ENCODE measurements at regions not wholly inside any gene's neighbourhood (a gene's known extent, or its start where the extent isn't known, plus 50 kb on each side); places are given as distances from the start of the nearest gene placed in this dataset.

DNA sequence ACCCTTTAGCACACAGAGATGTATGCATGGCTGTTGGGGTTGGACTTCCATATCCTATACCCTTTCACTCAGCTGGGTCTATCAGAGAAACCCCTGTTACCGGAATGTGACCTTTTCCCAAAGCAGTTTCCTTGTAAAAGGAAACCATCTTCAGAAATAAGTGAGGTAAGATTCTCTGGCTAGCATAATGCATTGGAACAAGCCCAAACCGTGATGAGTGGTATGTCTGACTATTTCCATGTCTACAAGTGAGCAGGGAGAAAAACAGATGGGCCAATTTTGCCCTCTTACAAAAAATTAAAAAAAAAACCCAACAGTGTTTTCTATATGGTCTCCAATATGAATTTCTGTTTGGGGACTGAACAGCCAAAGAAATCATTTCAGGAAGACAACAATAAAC, 283.9 kb downstream of the SMARCA1 start:
- no peak for ATAC-seq (ENCODE audit: low read depth in 2 of 2)
- H3K4me1 Mint-ChIP-seq = no peaks in the 10 kb centered on the region
- DNase-seq = no peak
- no peaks in the 10 kb centered on the region for H3K36me3 Mint-ChIP-seq
- no peak overlapping the region for H3K4me3 Mint-ChIP-seq
- no peak overlapping the region for H3K27ac Mint-ChIP-seq
- H3K27me3 Mint-ChIP-seq = peaks cover 0 to 3% (median 0%) of the 10 kb centered on the region in 3 donors
- peaks cover 0 to 6% (median 0%) of the 10 kb centered on the region in 7 donors for H3K9me3 Mint-ChIP-seq

DNA sequence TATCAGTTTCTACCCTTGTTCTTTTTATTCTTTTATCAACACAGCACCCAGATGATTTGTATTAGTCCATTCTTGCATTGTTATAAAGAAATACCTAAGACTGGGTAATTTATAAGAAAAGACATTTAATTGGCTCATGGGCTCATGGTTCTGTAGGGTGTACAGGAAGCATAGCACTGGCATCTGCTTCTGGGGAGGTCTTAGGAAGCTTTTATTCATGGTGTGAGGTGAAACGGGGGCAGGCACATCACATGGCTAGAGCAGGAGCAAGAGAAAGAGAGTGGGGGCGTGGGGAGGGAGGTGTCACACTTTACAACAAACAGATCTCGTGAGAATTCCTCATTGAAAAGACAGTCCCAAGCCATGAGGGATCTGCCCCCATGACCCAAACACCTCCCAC, 285.3 kb downstream of the SMARCA1 start:
- DNase-seq = no peak
- peaks cover 0 to 3% (median 0%) of the 10 kb centered on the region in 3 donors for H3K27me3 Mint-ChIP-seq

DNA sequence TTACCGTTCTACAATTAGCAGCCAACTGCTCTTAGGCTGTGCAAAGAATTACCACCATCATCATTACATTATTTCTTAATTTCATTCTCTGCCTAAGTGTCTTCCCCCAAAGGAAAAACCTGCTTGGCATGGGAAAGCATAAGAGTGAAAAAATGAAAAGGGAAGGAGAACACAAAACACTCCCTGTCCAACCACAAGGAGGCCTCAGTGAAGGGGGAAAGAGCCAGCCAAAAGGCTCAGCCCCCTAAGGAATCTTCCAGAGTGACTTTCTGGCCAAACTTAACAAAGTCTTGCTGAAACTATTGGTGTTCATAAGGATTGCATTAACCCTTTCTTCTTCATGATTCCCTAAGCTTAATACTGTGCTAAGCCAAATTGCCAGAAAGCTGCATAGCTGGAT, 287.4 kb downstream of the SMARCA1 start:
- Mint-ChIP-seq H3K27me3 (peaks cover 0 to 3% (median 0%) of the 10 kb centered on the region in 3 donors), H3K27ac (no peak overlapping the region), H3K9me3 (peaks cover 0 to 4% (median 0%) of the 10 kb centered on the region in 7 donors), H3K36me3 (no peaks in the 10 kb centered on the region), H3K4me1 (no peaks in the 10 kb centered on the region), H3K4me3 (peak overlapping the region in 1 of 8 donors; percentile 2)
- no peak for ATAC-seq (ENCODE audit: low read depth in 2 of 2)
- no peak for DNase-seq

More for the DNA sequence above, 285.3 kb downstream of the SMARCA1 start:
- no peak for ATAC-seq (ENCODE audit: low read depth in 2 of 2)
- H3K9me3 Mint-ChIP-seq = peaks cover 0 to 4% (median 0%) of the 10 kb centered on the region in 7 donors
- no peak overlapping the region for H3K27ac Mint-ChIP-seq
- H3K36me3 Mint-ChIP-seq = no peaks in the 10 kb centered on the region
- H3K4me3 Mint-ChIP-seq = no peak overlapping the region
- H3K4me1 Mint-ChIP-seq = no peaks in the 10 kb centered on the region

DNA sequence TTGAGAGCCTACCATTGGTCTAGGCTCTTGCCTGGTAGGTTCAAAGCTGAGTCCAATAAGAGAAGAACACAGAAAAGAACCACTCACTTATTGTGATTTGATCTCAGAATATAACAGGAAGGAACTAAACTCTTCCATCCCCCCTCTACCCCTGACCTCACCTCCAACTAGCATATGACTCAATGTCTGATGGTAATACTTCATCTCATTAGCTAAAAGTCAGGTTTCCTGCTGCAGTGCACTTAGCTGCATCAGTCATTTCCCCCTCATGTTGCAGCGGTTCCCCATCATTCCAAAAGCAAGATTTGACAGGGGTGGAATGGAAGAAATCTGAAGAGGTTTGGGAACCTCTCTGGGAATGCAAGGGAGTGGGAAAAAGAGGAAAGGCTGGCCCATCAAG, 289.5 kb downstream of the SMARCA1 start:
- Mint-ChIP-seq H3K36me3 (no peaks in the 10 kb centered on the region), H3K27me3 (peaks cover 0 to 3% (median 0%) of the 10 kb centered on the region in 3 donors), H3K4me3 (no peak overlapping the region), H3K27ac (no peak overlapping the region), H3K4me1 (no peaks in the 10 kb centered on the region), H3K9me3 (peaks cover 0 to 7% (median 0%) of the 10 kb centered on the region in 7 donors)
- no peak for DNase-seq
- ATAC-seq (ENCODE audit: low read depth in 2 of 2) = no peak

DNA sequence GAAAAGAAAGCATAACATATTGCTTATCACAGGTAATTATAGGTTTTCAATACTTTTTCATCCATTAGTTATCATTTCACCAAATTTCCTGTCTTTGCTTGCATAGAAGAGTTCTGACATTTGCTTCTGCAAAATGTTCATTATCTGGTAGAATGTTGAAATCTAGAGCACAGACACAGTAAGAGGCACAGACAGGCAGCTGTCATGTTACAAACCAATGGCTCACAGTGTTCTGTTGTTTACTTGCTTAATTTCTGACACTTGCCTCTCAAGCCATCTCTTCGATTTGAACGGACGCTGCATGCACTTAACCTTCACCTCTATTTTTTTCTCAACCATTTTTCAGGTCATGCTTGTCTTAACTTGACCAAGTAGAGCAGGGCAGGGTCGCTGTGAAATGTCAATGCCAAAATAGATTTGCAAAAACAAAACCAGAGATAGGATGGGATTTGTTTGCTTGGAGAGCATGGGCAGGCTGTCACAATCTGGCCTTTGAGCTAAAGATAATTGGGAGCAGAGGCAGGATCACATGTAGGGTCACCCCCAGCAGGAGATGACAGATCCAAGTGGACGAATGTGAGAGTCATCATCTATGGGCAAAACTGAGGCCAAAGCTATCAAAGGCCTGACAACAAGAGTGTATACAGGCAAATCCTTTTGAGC, 292.3 kb downstream of the SMARCA1 start:
- Mint-ChIP-seq H3K4me3 (no peak overlapping the region), H3K36me3 (no peaks in the 10 kb centered on the region), H3K27ac (no peak overlapping the region), H3K27me3 (no peaks in the 10 kb centered on the region), H3K9me3 (peaks cover 0 to 6% (median 0%) of the 10 kb centered on the region in 7 donors), H3K4me1 (no peaks in the 10 kb centered on the region)
- DNase-seq = no peak
- ATAC-seq (ENCODE audit: low read depth in 2 of 2) = no peak

DNA sequence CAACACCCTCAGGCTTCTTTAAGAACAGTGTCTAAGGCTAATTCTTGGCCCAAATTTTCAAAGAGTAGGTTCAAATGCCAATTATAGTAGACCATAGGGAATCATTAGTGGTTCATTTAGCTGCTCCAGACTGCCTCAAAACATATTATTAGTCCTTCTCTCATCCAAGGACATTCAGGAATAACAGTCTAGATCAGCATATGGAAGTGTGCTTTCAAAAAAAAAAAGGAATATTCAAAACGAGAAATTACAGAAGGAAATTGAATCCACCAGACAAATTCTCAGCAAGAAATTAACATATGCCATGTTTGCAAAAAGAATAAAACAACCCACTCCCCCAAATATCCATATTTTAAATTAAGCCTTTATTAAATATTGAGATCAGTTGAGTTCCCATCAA, 293.1 kb downstream of the SMARCA1 start:
- no peaks in the 10 kb centered on the region for H3K36me3 Mint-ChIP-seq
- ATAC-seq (ENCODE audit: low read depth in 2 of 2) (no peak), DNase-seq (no peak)
- no peak overlapping the region for H3K27ac Mint-ChIP-seq
- H3K9me3 Mint-ChIP-seq = peaks cover 0 to 6% (median 0%) of the 10 kb centered on the region in 7 donors
- H3K4me1 Mint-ChIP-seq = no peaks in the 10 kb centered on the region
- H3K27me3 Mint-ChIP-seq = no peaks in the 10 kb centered on the region
- H3K4me3 Mint-ChIP-seq = no peak overlapping the region

DNA sequence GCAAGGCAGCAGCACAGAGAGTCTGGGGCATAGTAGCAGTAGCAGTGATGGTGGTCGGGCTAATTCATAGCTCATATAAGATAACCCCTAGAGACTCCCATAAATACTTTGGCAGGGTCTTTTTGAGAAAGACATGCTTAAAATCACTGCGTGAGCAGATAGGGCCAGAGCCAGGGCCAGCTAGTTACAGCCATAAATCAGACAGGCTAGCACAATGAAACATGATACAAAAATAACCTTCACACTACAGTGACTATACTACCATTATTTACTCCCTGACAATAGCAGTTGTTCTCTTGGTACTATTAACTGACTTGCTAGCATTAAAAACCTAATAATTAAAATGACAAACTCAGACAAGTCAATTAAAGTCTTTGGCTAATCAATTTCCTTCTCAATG, 295.9 kb downstream of the SMARCA1 start:
- Mint-ChIP-seq H3K27me3 (no peaks in the 10 kb centered on the region), H3K36me3 (no peaks in the 10 kb centered on the region), H3K4me1 (no peaks in the 10 kb centered on the region), H3K27ac (no peak overlapping the region), H3K9me3 (peaks cover 0 to 6% (median 0%) of the 10 kb centered on the region in 7 donors), H3K4me3 (no peak overlapping the region)
- DNase-seq (no peak), ATAC-seq (ENCODE audit: low read depth in 2 of 2) (no peak)

DNA sequence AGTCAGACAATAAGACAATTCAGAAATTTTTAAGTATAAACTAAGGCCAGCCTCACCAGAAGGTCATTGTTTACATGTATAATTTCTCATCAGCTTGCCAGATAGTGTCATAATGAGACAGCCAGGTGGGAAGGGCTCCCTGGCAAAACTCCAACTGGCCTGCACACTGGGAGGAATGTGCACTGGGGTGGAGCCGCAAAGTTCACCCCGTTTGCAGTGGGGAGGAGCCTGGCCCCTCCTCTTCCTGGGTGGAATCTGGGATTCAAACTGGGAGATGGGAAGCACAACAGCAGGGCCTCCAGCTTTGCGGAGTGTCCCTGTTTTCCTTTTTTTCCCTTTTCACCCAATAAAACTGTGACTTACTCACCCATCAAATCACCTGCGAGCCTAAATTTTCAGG, 329.9 kb downstream of the SMARCA1 start:
- no peaks in the 10 kb centered on the region for H3K36me3 Mint-ChIP-seq
- ATAC-seq (ENCODE audit: low read depth in 2 of 2) (no peak), DNase-seq (no peak)
- no peak overlapping the region for H3K27ac Mint-ChIP-seq
- no peaks in the 10 kb centered on the region for H3K4me1 Mint-ChIP-seq
- peaks cover 0 to 4% (median 0%) of the 10 kb centered on the region in 7 donors for H3K9me3 Mint-ChIP-seq
- no peak overlapping the region for H3K4me3 Mint-ChIP-seq
- H3K27me3 Mint-ChIP-seq = peaks cover 0 to 16% (median 0%) of the 10 kb centered on the region in 3 donors

DNA sequence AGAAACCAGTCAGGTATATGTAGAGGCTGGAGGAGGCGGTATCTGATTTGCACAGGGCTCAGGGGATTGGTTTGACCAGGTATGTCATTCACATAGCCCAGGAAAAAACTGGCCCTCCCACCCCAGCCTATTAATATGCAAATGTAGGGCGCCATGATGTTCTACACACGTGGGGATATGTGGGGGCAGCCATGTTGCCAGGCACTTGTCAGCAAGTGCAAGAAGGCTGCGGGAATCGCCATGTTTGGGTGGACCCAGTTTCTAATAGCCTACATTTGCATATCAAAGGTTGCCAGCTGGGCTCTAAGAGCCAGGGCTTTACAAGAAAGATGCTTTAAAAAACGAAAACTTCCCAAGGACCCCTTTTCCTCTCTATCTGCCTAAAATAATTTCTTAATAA, 335.1 kb downstream of the SMARCA1 start:
- Mint-ChIP-seq H3K27me3 (peaks cover 0 to 6% (median 0%) of the 10 kb centered on the region in 3 donors), H3K4me1 (no peaks in the 10 kb centered on the region), H3K4me3 (no peak overlapping the region), H3K9me3 (peaks cover 0 to 4% (median 0%) of the 10 kb centered on the region in 7 donors), H3K36me3 (no peaks in the 10 kb centered on the region), H3K27ac (no peak overlapping the region)
- no peak for ATAC-seq (ENCODE audit: low read depth in 2 of 2)
- no peak for DNase-seq

DNA sequence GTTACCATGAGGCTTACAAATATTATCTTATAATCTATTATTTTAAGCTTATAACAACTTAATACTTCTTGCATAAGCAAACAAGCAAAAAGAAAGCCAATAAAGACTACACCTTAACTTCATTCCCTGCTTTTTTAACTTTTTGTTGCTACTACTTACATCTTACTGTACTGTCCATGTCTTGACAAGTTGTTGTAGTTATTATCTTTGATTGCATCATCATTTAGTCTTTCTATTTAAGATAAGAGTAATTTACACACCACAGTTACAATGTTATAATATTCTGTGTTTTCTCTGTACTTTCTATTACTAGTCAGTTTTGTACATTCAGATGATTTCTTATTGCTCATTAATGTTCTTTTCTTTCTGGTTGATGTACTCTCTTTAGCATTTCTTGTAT, 346.6 kb downstream of the SMARCA1 start:
- no peak for ATAC-seq (ENCODE audit: low read depth in 2 of 2)
- Mint-ChIP-seq H3K27ac (no peak overlapping the region), H3K36me3 (no peaks in the 10 kb centered on the region), H3K4me1 (no peaks in the 10 kb centered on the region), H3K4me3 (no peak overlapping the region), H3K9me3 (peaks cover 0 to 13% (median 2%) of the 10 kb centered on the region in 7 donors), H3K27me3 (no peaks in the 10 kb centered on the region)
- DNase-seq = no peak

DNA sequence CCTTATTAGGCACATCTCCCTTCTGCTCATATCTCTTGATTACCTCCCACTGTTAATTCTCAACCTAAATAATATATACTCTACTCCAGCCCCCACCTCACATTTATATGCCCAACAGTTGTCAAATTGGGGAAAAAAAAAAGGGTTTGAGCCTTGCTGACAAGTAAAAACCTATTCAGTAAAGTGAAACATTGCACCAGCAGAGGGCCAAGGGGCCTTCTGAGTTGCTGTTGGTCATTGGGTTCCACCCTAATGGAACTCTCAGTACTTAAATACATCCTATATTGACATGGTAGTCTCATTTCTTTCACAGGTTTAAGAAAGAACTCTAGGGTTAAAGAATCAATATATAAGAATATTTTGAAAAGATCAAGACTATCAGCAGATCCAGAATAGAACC, 362.2 kb downstream of the SMARCA1 start:
- H3K4me3 Mint-ChIP-seq = no peak overlapping the region
- H3K9me3 Mint-ChIP-seq = peaks cover 2 to 16% (median 4%) of the 10 kb centered on the region in 7 donors
- DNase-seq = no peak
- no peak overlapping the region for H3K27ac Mint-ChIP-seq
- H3K36me3 Mint-ChIP-seq = no peaks in the 10 kb centered on the region
- no peaks in the 10 kb centered on the region for H3K4me1 Mint-ChIP-seq
- no peak for ATAC-seq (ENCODE audit: low read depth in 2 of 2)
- H3K27me3 Mint-ChIP-seq = no peaks in the 10 kb centered on the region

DNA sequence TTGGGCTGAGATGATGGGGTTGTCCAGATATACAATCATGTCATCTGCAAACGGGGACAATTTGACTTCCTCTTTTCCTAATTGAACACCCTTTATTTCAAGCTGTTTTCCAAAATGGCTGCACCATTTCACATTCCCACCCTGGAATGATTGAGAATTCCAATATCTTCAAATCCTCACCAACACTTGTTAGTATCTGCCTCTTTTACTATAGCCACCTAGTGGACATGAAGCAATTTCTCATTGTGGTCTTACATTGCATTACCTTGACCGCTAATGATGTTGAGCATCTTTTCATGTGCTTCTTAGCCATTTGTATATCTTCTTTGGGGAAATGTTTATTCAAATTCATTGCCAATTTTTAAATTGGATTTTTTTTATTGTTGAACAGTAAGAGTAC, 364.8 kb downstream of the SMARCA1 start:
- H3K4me1 Mint-ChIP-seq = no peaks in the 10 kb centered on the region
- no peaks in the 10 kb centered on the region for H3K36me3 Mint-ChIP-seq
- H3K4me3 Mint-ChIP-seq = no peak overlapping the region
- ATAC-seq (ENCODE audit: low read depth in 2 of 2) (no peak), DNase-seq (no peak)
- peaks cover 2 to 16% (median 3%) of the 10 kb centered on the region in 7 donors for H3K9me3 Mint-ChIP-seq
- H3K27ac Mint-ChIP-seq = no peak overlapping the region
- H3K27me3 Mint-ChIP-seq = no peaks in the 10 kb centered on the region

DNA sequence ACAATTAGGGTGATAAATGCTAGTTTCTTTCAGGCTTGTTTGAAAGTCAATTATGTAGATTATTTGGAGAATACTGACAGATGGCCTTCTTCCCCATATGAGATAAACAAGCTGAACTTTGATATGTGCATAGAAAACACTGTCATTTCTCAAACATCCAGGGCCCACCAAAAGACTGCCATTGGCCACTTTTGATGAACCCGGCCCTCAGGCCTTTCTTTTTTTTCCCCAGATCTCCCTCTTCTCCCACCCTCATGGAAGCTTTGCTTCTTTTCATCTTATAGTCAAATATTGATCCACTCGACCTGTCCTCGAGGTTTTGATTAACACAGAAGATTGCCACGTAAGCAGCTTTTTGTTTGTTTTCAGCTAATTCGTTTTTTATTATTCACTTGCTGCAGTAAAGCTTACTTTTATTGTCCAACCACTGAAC, 377.4 kb downstream of the SMARCA1 start:
- peaks cover 0 to 4% (median 0%) of the 10 kb centered on the region in 7 donors for H3K9me3 Mint-ChIP-seq
- H3K36me3 Mint-ChIP-seq = no peaks in the 10 kb centered on the region
- H3K27ac Mint-ChIP-seq = no peak overlapping the region
- no peak for DNase-seq
- H3K4me1 Mint-ChIP-seq = no peaks in the 10 kb centered on the region
- H3K27me3 Mint-ChIP-seq = no peaks in the 10 kb centered on the region
- no peak overlapping the region for H3K4me3 Mint-ChIP-seq
- ATAC-seq (ENCODE audit: low read depth in 2 of 2) = no peak

DNA sequence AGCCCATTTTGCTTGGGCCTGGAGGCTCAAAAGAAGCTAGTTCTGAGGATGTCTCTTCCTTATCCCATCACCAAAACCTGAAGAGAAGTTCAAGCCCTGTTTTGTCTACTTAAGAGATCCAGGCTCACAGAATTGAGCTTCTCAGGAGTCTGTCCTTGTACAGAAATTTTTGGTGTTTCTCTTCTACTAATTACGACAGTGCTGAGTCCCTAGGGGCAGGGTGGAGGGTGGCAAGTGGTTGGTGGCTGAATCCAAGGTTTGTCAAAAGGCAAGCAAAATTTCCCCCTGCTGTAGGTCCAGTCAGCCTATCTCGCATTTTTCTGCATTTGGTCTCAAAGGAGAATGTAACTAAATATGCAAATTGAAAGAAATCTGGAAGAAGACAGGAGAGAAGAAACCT, 377.9 kb downstream of the SMARCA1 start:
- H3K27me3 Mint-ChIP-seq = no peaks in the 10 kb centered on the region
- H3K27ac Mint-ChIP-seq = no peak overlapping the region
- no peaks in the 10 kb centered on the region for H3K4me1 Mint-ChIP-seq
- H3K4me3 Mint-ChIP-seq = no peak overlapping the region
- H3K36me3 Mint-ChIP-seq = no peaks in the 10 kb centered on the region
- peaks cover 0 to 4% (median 0%) of the 10 kb centered on the region in 7 donors for H3K9me3 Mint-ChIP-seq
- no peak for DNase-seq
- no peak for ATAC-seq (ENCODE audit: low read depth in 2 of 2)

All from naive B cell (primary cell).